H7 (cell line): ENCODE measurements at regions not wholly inside any gene's neighbourhood (a gene's known extent, or its start where the extent isn't known, plus 50 kb on each side); places are given as distances from the start of the nearest gene placed in this dataset.
"Not testable (repeated sequence)": the region's sequence is repeated elsewhere in the genome, so short reads cannot be mapped to it uniquely, and the experiment has no call there.

ENCODE experiments used
- DNase-seq: peaks from one replicate; pipeline ENCODE4 v3.0.0; 2012
- H3K27me3 ChIP-seq: 2 replicates; pipeline ENCODE4 v1.6.0; 2011; ENCODE audit warnings: mild to moderate bottlenecking, low read length; ENCODE audit not compliant: control insufficient read depth, insufficient read depth
- H3K36me3 ChIP-seq: replicated peaks from 2 replicates; pipeline ENCODE4 v1.5.1; 2011; ENCODE audit warnings: low read length; ENCODE audit not compliant: control insufficient read depth, insufficient read depth
- H3K4me3 ChIP-seq: 2 replicates; pipeline ENCODE4 v1.5.1; 2011; ENCODE audit warnings: low read depth, mild to moderate bottlenecking, control low read depth, low read length, moderate library complexity; ENCODE audit not compliant: insufficient read depth

- no peak overlapping the region for H3K4me3 ChIP-seq
- H3K27me3 ChIP-seq: no peaks in the 10 kb centered on the region
- no peak for DNase-seq
- H3K36me3 ChIP-seq: no peaks in the 10 kb centered on the region
Measured at GRCh38 chrX:131595120-131595519, 51.2 kb downstream of the OR13H1 start.

GRCh38 chrX:131607792-131608369, 64.0 kb downstream of the OR13H1 start:
- DNase-seq: no peak
- H3K4me3 ChIP-seq: no peak overlapping the region
- no peaks in the 10 kb centered on the region for H3K36me3 ChIP-seq
- H3K27me3 ChIP-seq: no peaks in the 10 kb centered on the region

DNA sequence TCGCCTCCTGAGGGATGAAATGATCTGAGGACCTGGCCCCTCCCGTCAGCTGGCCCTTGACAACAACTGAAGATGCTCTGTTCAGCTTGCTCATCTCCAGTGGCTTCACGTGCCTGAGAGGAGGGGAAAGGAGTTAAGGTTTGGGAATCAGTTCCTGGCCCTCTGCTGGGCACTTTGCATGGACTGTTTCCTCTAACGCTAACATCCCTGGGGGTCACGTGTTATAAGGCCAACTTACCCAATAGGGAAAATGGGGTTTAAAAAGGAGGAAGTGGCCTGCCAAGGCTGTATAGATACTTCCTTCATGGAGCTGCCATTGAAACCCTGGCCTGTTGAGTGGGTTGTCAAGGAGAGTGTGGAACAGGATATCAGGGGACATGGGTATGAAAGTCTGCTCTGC, 65.6 kb downstream of the OR13H1 start:
- Histone ChIP-seq H3K36me3 (no peaks in the 10 kb centered on the region), H3K4me3 (no peak overlapping the region), H3K27me3 (no peaks in the 10 kb centered on the region)
- DNase-seq: no peak

DNA sequence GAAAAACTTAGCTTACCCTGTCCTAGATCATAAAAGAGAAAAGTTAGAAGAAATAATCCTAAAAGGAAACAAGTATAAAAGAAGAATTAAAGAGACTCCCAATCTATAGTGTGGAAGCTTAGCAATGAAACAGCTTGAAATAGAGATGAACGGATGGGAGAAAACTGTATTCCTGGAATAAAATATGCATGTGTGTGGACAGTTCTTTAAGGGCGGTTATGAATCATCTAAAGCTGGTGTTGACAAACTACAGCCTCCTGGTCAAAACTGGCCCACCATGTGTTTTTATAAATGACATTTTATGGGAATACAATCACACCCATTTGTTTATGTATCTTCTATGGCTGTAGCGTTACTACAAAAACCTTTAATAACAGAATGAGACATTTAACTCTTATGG, 69.4 kb downstream of the OR13H1 start:
- Histone ChIP-seq H3K27me3 (no peaks in the 10 kb centered on the region), H3K4me3 (no peak overlapping the region), H3K36me3 (no peaks in the 10 kb centered on the region)
- no peak for DNase-seq

DNA sequence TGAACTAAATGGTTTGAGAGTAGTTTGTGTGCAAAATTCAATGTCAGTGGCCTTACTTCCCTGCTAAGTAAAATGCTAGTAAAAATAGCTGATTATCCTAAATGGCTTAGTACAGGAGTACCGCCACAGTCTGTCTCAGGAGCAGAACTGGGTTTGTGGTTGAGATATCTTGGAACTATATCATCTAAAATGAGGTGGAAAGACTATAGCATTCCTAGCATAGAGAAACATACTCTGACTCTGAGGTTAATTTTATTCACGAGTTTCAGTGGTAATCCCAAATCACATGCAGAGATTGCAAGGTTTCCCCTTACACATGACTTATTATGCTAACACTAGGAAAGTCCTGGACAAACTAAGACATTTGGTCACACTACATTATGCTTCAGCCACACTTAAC, 70.4 kb downstream of the OR13H1 start:
- H3K4me3 ChIP-seq: no peak overlapping the region
- H3K36me3 ChIP-seq: no peaks in the 10 kb centered on the region
- no peaks in the 10 kb centered on the region for H3K27me3 ChIP-seq
- no peak for DNase-seq

DNA sequence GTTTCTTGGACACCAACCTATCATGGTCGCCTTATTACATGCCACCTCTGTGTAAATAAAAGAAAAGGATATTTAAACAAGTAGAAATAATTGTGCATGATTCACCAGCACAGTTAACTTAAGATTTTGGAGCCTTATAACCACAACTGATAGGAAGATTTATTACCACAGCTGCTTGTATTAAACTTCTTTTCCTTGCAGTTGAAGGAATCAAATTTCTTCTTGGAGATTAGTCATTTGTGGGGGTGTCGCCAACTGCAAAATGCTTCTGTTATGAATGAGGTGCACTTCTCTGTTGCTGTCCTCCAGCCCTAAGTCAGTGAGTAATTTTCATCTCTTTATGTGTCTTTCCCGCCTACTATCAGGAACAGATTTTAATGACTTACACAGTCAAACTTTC, 73.3 kb downstream of the OR13H1 start:
- Histone ChIP-seq H3K27me3 (no peaks in the 10 kb centered on the region), H3K4me3 (no peak overlapping the region), H3K36me3 (no peaks in the 10 kb centered on the region)
- no peak for DNase-seq

GRCh38 chrX:131621650-131622049, 77.8 kb downstream of the OR13H1 start:
- H3K27me3 ChIP-seq: no peaks in the 10 kb centered on the region
- DNase-seq: no peak
- no peaks in the 10 kb centered on the region for H3K36me3 ChIP-seq
- no peak overlapping the region for H3K4me3 ChIP-seq

DNA sequence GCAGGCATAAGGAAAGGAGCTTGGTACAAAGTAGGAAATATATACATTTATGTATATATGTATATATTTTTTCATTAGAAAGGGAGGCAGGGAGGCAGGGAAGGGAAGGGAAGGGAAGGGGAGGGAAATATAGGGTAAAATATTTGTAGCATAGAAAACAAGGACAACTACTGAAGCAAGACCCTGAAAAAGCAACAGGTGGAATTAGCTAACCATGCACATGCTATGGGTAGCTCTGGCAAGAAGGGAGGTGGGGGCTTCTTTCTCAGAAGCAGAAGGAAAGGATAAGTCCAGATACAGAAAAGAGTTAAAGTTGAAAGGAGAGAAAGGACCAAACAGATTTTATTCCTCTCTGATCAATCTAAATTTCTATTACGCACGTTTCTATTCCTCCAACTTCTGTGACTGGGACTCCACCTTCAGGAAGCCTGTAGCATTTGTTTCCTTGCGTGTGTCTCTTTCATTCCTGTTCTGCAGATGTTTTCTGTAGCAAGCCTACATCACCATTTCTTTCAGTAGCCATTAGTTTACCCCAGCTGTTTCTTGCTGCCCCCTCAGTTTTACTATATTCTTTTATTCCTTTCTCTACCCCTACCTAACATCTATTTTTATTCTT, 82.9 kb downstream of the OR13H1 start:
- no peaks in the 10 kb centered on the region for H3K27me3 ChIP-seq
- H3K36me3 ChIP-seq: no peaks in the 10 kb centered on the region
- peak; percentile 42 for DNase-seq
- H3K4me3 ChIP-seq: no peak overlapping the region

DNA sequence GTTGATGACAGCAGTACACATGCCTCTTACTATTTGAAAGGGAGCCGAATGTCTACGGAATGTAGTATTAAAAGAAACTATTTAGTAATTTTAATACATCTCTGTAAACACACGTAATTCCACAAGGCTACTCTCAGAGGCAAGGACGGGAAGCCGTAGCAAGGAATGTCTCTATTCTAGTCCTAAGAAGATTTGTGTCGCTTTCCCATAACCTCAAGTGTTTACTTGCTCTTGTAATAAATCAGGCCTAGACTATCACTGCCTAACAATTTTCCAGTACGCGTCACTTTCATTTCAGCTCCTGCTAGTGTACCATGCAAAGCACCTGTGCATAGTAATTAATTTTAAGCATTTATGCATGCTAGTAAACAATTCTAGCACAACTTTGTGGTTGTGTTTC, 86.7 kb downstream of the OR13H1 start:
- no peaks in the 10 kb centered on the region for H3K36me3 ChIP-seq

GRCh38 chrX:131633285-131633917, 89.5 kb downstream of the OR13H1 start:
- Histone ChIP-seq H3K27me3 (no peaks in the 10 kb centered on the region), H3K4me3 (no peak overlapping the region), H3K36me3 (no peaks in the 10 kb centered on the region)
- peak; percentile 57 for DNase-seq

More for the DNA sequence above, 86.7 kb downstream of the OR13H1 start:
- DNase-seq: no peak
- Histone ChIP-seq H3K27me3 (no peaks in the 10 kb centered on the region), H3K4me3 (no peak overlapping the region)

DNA sequence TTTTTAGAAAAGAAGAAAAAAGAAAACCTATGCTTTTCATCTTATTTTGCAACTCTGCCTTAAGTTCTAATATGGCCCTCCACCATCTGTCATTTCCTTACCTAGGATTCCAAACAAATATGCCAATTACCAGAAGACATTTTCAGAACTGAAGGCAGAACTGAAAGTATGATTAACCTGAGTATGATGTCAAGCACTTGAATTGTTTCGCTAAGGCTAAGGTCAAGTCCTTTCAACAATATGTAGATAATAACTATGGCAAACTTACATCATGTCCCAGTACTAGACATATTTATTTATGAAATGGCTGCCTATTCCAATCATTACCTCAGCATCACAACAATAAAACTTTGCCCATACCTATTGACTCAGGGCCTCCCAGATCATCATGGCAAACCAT, 91.0 kb downstream of the OR13H1 start:
- no peak overlapping the region for H3K4me3 ChIP-seq
- DNase-seq: no peak
- no peaks in the 10 kb centered on the region for H3K36me3 ChIP-seq

GRCh38 chrX:131646106-131646505, 102.2 kb downstream of the OR13H1 start:
- H3K36me3 ChIP-seq: no peaks in the 10 kb centered on the region
- H3K4me3 ChIP-seq: no peak overlapping the region
- no peak for DNase-seq

More for the DNA sequence above, 91.0 kb downstream of the OR13H1 start:
- no peaks in the 10 kb centered on the region for H3K27me3 ChIP-seq

GRCh38 chrX:131649741-131650140, 105.9 kb downstream of the OR13H1 start:
- no peaks in the 10 kb centered on the region for H3K36me3 ChIP-seq
- no peak for DNase-seq
- no peak overlapping the region for H3K4me3 ChIP-seq
- no peaks in the 10 kb centered on the region for H3K27me3 ChIP-seq

More at GRCh38 chrX:131646106-131646505, 102.2 kb downstream of the OR13H1 start:
- H3K27me3 ChIP-seq: no peaks in the 10 kb centered on the region

DNA sequence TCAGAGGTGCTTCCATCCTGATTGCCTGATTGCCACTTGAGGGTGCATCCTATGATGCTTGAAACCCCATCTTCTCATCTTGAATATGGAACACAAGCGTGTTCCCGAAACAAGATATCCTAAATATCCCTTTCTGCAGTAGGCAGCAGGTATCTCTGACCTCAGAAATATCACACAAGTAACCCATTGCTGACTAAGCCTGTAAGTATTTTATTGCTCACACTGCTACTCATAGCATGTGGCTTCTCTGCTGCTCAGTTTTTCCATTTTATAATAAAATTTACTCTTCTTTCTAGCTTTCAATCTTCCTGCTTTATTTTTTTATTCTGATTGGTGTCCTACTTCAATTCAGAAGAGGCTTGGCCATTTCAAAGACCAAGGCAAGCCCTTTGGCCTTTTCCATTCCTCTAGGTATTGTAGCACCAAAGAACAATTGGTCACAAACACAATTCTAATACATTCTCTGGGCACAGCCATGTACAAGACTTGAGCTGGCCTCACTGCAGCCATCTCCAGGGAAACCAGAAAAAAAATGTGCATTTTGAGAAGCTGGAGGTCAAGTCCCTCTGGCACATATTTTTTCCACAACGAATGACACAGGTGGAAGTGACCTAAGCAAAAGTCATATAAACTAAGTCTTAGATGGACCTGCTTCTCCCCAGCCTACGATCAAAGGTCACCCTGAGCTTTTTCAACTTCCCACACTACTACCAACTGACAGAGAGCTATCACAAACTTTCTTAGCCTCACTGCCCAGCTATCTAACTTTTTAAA, 107.0 kb downstream of the OR13H1 start:
- no peaks in the 10 kb centered on the region for H3K36me3 ChIP-seq
- no peaks in the 10 kb centered on the region for H3K27me3 ChIP-seq
- H3K4me3 ChIP-seq: no peak overlapping the region
- DNase-seq: no peak

DNA sequence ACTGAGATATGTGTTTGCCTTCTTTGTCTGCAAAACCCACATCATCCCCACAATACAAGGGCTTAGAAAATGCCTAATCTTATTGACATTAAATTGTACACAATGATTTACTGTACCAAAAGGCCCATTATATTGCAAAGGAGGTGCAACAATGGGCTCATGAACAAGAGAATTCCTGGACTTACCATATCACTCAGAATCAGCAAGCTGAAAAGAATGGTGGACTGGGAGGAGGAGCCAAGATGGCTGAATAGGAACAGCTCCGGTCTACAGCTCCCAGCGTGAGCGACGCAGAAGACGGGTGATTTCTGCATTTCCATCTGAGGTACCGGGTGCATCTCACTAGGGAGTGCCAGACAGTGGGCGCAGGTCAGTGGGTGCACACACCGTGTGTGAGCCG, 119.9 kb downstream of the OR13H1 start:
- not testable (repeated sequence) for H3K27me3 ChIP-seq, H3K36me3 ChIP-seq, DNase-seq
- H3K4me3 ChIP-seq: peak overlapping the region; percentile 17; the same call in 1 of the 2 replicates
